ENCODE measurements at regions not wholly inside any gene's neighbourhood (a gene's known extent, or its start where the extent isn't known, plus 50 kb on each side); places are given as distances from the start of the nearest gene placed in this dataset.
A peak's percentile ranks its signal among the peaks of the same experiment; 100 is the strongest.

DNA sequence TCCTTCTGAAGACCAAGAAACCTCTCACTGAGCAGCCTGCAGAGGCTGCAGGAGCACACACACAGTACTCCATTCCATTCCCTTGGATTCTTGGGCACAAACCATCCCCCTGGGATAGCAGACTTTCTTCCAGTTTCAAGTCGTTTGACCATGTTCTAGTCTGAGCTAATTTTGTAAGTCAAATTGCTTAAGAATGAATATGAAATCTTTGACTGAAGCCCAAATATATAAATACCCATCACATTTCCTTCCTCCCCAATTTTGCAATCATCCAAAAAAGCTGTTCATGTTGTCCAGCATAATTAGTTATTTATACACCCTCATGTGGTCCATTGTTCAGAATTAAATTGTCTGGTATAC is 231.2 kb upstream of the TPRG1 start:
- Mint-ChIP-seq H3K27ac (no peak overlapping the region), H3K4me1 (no peaks in the 10 kb centered on the region), H3K9me3 (no peaks in the 10 kb centered on the region), H3K4me3 (no peak overlapping the region), H3K36me3 (no peaks in the 10 kb centered on the region)
- ATAC-seq, result no peak
- no peak for DNase-seq (ENCODE audit: low spot score in 2 of 2)

DNA sequence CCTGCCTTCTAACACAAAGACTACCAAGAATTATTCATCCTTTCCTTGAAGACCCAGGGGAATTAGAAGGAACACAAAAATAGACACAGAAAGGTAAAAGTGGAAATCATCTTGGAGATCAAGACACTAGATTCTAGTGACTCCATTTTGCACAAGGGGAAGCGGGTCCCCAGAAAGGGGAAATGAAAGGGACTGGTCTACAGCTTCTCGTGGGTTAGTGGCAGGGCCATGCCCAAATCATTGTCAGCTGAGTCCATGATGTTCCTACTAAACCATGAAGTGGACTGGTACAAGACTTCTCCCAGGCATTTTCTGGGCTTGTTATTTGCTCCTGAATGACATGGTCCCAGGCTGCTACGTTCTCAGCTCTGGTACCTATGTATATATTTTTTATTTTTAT is 230.7 kb upstream of the TPRG1 start:
- H3K4me1 Mint-ChIP-seq, result no peaks in the 10 kb centered on the region
- no peak for DNase-seq (ENCODE audit: low spot score in 2 of 2)
- no peak overlapping the region for H3K27ac Mint-ChIP-seq
- no peak for ATAC-seq
- H3K4me3 Mint-ChIP-seq, result no peak overlapping the region
- no peaks in the 10 kb centered on the region for H3K9me3 Mint-ChIP-seq
- no peaks in the 10 kb centered on the region for H3K36me3 Mint-ChIP-seq

DNA sequence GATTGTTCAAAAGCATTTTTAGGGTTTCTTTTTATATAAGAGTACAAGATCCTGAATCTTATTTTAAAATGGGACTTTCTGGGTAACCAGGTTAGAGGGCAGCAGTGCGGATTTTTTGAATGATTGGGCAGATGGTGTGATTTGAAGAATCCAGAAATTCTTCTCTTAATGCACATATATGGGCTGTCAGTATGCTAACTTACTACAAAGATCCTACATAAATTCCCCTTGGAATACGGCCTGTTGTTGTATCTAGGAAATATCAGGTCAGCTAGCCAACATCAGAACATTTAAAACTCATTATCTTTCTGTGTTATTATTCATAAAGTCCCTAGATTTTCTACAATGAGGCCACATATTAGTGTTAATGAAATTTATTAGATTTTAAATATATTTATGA is 229.6 kb upstream of the TPRG1 start:
- Mint-ChIP-seq H3K36me3 (no peaks in the 10 kb centered on the region), H3K27ac (no peak overlapping the region), H3K9me3 (no peaks in the 10 kb centered on the region), H3K4me3 (no peak overlapping the region), H3K4me1 (no peaks in the 10 kb centered on the region)
- DNase-seq (ENCODE audit: low spot score in 2 of 2) (no peak), ATAC-seq (no peak)

DNA sequence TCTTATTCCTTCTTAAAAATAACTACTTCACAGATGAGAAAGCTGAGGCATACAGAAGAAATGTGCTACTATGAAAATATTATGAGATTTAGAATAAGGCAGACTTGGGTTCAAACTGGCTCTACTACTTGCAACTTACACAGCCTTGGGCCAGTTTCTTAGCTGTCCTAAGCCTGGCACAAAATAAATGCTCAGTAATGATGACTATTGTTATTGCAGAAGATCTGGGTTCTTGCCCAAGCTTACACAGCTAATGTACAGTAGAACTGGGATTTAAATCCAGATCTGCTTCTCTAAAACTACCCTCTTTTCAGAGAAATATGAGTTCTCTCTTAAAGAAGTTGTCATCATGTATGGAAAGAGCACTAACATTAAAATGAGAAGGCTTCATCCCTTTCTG is 228.2 kb upstream of the TPRG1 start:
- Mint-ChIP-seq H3K4me1 (peaks cover 4% of the 10 kb centered on the region), H3K36me3 (no peaks in the 10 kb centered on the region), H3K27ac (no peak overlapping the region), H3K9me3 (no peaks in the 10 kb centered on the region), H3K4me3 (no peak overlapping the region)
- no peak for ATAC-seq
- DNase-seq (ENCODE audit: low spot score in 2 of 2), result no peak

DNA sequence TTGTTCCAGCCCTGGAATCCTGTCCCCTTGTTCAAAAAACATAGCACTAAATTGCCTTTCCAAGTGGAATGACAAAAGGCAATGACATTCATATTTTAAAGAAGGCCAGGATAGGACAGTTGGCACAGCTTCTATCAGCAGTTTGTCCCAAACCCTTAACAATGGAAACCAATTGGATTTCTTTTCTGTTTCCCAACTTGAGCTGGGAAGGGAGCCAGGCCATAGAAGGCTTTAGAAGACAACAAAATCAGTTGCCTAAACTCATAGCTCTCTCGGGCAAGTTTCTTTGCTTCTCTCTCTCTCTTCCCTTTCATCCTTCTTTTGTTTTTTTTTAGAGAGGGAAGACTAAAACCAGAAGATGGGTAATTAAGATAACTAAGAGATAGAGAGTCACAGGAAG is 227.7 kb upstream of the TPRG1 start:
- H3K9me3 Mint-ChIP-seq, result no peaks in the 10 kb centered on the region
- H3K36me3 Mint-ChIP-seq, result no peaks in the 10 kb centered on the region
- H3K4me3 Mint-ChIP-seq, result no peak overlapping the region
- H3K27ac Mint-ChIP-seq, result no peak overlapping the region
- ATAC-seq (no peak), DNase-seq (ENCODE audit: low spot score in 2 of 2) (no peak)
- H3K4me1 Mint-ChIP-seq, result peaks cover 8% of the 10 kb centered on the region

DNA sequence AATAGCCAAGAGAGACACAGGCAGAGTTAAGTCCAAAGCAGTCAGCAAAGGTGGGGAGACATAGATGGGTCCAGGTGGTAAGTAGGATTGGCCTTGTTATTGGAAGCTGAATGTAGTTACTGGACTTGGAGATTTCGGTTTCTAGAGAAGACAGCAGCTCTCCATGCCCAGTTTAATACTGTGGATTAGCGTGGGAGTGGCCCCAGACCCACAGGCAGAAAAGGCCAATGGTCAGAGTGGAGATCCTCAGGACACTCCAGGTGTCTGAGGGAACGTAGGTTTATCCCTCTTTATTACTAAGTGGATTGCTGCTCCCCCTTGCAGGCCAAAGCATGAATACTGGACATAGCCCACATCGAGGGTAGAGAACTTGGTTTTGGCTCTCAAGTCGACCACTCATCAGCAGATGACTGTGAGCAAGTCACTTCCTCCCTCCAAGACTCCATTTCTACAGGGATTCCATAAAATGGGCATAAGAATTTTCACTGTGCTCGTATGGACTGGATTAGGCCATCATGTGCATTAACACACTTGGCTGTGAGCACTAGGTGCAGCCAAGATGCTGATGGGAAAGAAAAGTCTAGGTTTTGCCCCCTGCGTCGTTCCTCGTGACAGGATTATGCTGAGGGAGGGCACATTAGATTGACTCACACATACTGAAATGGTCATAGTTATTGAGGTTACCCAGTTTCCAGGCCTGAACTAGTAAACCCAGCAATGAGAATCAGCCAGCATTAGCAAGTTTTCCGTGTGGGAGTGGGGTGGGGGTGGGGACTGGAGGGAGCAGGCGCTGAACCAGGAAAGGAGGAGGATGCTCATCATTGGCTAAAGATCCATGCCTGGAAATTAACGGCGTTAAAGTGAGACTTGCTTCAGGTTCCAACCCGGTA is 225.2 kb upstream of the TPRG1 start:
- Mint-ChIP-seq H3K36me3 (no peaks in the 10 kb centered on the region), H3K9me3 (no peaks in the 10 kb centered on the region), H3K27ac (no peak overlapping the region), H3K4me3 (no peak overlapping the region), H3K4me1 (peaks cover 20% of the 10 kb centered on the region)
- ATAC-seq (no peak), DNase-seq (ENCODE audit: low spot score in 2 of 2) (no peak)

DNA sequence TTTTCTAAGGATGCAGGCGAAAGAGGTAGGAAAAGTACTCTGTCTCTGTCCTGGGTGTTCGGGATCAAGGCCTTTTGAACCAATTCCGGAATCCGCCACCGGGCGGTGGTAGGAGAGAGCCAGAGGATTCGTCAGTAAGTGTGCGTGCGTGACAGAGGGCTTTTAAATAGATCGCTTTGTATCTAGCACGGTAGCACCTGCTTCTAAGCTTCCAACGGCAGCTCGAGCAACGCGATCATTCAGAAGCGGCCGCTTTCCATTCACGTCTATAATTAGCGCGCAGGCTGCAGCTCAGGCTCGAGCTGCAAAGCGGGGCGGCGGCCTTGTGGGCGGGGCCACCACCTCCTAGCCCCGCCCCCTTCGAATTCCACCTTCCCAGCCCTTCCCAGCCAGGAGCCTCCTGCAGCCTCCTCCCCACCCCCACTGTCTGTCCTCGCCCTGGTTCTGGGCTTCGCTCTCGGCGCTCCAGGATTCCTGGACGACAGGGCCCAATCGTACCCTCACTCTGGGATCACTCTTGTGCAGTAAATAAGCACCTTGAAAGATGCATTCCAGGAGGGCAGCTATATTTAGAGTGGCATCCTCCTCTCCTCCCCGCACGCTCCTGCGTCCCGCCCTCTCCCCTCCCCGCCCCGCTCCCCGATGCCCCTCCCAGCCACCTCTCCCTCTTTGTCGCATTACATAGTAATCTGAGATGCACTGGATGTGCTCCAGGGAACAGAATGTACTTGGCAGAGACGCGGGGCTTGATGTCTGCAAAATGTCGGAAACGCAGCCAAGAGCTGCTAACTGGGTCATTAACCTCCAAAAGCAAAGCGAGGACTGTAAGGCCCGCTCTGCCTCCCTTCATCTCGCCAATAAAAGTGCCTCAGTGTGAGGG is 224.1 kb upstream of the TPRG1 start:
- ATAC-seq (no peak), DNase-seq (ENCODE audit: low spot score in 2 of 2) (no peak)
- no peaks in the 10 kb centered on the region for H3K9me3 Mint-ChIP-seq
- H3K4me3 Mint-ChIP-seq, result no peak overlapping the region
- H3K36me3 Mint-ChIP-seq, result no peaks in the 10 kb centered on the region
- peaks cover 22% of the 10 kb centered on the region for H3K4me1 Mint-ChIP-seq
- no peak overlapping the region for H3K27ac Mint-ChIP-seq

DNA sequence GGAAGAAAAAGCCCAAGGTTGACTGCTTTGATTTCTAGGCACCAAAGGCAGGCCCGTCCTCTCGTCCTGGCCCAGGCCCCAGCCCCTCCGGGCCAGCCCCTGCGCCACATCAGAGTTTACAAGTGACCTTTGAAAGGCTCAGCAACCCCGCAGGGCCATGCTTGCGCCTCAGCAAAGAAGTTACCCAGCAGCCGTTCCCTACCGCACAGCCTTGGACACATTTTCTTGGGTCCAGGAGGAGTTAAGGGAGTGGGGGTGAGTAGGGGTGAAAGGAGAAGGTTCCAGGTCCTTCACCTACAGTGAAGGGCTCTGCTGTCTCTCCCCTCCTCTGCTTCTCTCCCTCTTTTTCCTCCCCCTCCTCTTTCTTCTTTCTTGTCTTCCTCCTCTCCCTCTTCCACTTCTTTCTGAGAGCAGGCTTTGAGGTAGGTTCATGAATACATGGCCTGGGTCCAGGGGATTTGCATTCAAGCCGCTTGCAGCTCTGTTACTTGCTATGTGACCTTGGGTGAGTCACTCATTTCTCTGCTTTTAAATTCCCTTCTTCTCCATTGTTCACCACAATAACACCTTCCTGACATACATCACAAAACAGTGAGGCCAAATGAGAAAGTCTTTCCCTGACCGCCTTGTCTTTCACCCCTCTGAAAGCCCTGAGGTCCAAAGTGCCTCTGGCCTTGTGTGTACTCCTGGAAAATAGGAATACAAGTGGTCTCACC is 223.3 kb upstream of the TPRG1 start:
- ATAC-seq (peak; percentile 40), DNase-seq (ENCODE audit: low spot score in 2 of 2) (no peak)
- no peak overlapping the region for H3K27ac Mint-ChIP-seq
- no peak overlapping the region for H3K4me3 Mint-ChIP-seq
- H3K4me1 Mint-ChIP-seq, result peaks cover 22% of the 10 kb centered on the region
- no peaks in the 10 kb centered on the region for H3K36me3 Mint-ChIP-seq
- no peaks in the 10 kb centered on the region for H3K9me3 Mint-ChIP-seq

DNA sequence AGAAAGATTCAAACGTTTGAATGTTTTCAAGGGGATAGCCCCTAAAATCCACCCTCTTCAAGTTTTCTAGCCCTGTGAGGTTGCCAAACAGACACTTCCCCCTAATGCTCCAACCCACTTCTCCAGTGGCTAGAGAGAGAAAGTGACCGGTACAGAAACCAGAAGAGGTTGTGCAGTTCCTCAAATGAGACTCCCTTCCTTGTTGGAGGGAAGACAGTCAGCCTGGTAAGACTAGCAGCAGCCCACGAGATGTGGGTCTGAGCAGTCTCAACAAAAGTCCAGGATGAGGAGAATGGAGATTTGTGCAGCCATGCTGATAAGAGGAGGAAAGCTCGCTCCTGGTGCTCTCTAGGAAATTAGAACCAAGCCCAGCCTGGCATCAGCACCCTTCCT is 222.8 kb upstream of the TPRG1 start:
- Mint-ChIP-seq H3K4me1 (peaks cover 22% of the 10 kb centered on the region), H3K36me3 (no peaks in the 10 kb centered on the region), H3K27ac (no peak overlapping the region)

DNA sequence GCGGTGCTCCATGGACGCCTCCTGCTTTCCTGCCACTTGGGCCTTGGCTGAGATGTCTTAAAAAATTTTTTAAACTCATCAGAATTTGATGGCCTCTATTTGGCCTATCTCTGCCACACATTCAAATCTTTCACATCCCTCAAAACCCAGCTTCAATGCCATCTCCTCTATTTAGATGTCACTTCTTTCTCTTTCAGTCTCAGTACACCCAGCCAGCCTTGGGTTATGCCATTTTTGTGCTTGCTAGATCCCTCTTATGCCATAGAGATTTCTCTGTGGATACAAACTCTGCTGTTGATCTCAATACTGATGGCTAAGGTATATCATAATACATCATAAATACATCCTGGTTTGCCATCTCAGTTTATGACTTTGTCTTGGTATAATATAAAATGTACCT is 222.3 kb upstream of the TPRG1 start:
- H3K9me3 Mint-ChIP-seq, result no peaks in the 10 kb centered on the region
- no peaks in the 10 kb centered on the region for H3K36me3 Mint-ChIP-seq
- peaks cover 22% of the 10 kb centered on the region for H3K4me1 Mint-ChIP-seq
- H3K4me3 Mint-ChIP-seq, result no peak overlapping the region
- H3K27ac Mint-ChIP-seq, result no peak overlapping the region
- DNase-seq (ENCODE audit: low spot score in 2 of 2) (no peak), ATAC-seq (no peak)

More for the DNA sequence above, 222.8 kb upstream of the TPRG1 start:
- DNase-seq (ENCODE audit: low spot score in 2 of 2), result no peak
- no peak for ATAC-seq
- Mint-ChIP-seq H3K4me3 (no peak overlapping the region), H3K9me3 (no peaks in the 10 kb centered on the region)

DNA sequence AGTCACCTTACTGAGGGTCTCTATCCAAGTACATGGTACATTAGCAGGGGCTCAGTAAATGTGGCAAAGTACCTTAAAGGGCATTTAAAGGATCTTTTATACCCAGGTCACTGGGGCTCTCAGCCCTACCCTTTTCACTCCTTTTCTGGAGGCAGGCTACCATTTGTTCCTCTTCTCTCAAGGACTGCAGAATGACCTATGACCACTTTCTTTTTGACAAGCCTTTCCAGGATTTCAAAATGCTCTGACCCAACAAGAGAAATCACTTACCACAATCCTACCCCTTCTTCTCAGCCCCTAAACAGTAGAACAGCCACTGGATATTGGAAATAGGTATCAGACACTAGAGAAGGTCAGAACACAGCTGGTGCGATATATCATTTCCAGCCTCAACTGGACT is 221.8 kb upstream of the TPRG1 start:
- no peak for ATAC-seq
- no peak for DNase-seq (ENCODE audit: low spot score in 2 of 2)
- Mint-ChIP-seq H3K27ac (no peak overlapping the region), H3K4me1 (peaks cover 22% of the 10 kb centered on the region), H3K36me3 (no peaks in the 10 kb centered on the region), H3K9me3 (no peaks in the 10 kb centered on the region), H3K4me3 (no peak overlapping the region)

DNA sequence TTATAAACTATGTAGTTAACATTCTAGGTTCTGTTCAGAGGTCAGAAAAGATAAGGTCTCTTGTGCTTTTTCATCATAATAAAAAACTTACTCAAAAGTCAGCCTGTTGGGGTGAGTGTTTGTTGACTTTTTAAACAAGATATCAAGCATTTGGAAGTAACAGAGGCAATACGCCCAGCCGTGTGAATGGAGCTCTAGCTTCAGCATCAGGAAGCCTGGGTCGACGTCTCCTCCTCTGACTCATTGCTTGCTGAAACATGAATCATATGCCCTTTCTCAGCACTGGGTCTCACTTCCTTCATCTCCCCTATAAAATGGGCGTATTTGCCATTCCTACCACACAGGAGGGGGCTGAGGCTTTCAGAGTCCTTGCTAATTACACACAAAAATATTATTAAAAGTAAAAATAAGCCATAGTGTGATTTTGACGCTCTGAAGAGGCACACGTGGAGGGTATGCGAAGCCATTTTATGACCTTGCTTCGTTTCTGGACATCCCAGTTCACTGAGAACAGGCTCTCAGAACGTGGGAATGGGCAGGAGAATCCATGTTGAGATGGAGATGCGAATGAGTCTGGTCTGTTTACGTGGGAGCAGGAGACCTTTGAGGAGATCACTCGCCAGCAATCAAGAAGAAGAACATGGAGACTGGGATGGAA is 220.8 kb upstream of the TPRG1 start:
- Mint-ChIP-seq H3K36me3 (no peaks in the 10 kb centered on the region), H3K27ac (peak overlapping the region; percentile 70), H3K9me3 (no peaks in the 10 kb centered on the region), H3K4me3 (peak overlapping the region; percentile 2), H3K4me1 (peaks cover 22% of the 10 kb centered on the region)
- DNase-seq (ENCODE audit: low spot score in 2 of 2) (no peak), ATAC-seq (peak; percentile 93)

DNA sequence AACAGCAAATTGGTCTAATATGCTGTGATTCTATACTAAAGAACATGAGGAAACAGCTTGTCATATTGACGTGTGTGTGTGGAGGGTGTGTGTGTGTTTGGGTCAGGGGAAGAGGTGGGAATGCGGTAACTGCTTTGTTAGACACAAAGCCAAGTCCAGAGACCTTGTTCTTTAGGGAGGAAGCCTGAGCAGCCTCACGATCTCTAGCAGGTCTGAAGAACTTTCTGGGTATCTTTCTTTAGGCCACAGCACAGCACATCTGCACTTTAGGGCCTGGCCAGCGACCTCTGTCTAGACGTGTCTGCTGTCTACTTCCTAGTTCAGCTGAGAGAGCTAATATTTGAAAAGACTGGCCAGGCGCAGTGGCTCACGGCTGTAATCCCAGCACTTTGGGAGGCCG is 220.0 kb upstream of the TPRG1 start:
- Mint-ChIP-seq H3K4me1 (peaks cover 22% of the 10 kb centered on the region), H3K4me3 (no peak overlapping the region), H3K9me3 (no peaks in the 10 kb centered on the region), H3K36me3 (no peaks in the 10 kb centered on the region), H3K27ac (no peak overlapping the region)
- DNase-seq (ENCODE audit: low spot score in 2 of 2) (no peak), ATAC-seq (no peak)

DNA sequence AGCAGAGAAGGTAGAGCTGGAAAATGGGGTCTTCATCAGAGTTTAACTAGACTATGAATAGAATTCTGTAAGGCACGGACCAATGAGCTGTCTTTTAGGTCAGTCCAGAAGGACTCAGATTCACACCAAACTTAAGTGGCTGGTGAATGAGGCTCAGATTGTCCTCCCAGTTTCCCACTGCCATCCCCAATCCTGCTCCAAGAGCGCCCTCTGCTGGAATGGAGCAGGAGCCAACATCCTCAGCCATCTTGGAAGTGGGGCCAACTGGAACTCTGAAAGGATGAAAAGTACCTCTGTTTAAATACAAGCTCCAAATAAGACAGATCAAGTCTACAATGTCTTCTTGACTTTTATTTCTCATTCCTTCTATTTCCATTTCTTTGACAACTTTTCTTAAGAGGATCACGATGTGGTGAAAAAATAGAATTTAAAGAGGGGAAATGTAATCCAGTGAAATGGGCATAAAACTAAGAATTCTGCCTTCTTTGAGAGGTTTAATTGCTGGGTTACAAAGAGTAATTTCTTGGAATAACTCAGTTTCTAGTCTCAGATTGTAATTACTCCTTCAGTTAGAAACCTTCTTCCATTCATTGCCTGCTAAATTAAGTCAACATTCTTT is 217.1 kb upstream of the TPRG1 start:
- Mint-ChIP-seq H3K36me3 (no peaks in the 10 kb centered on the region), H3K27ac (no peak overlapping the region), H3K4me1 (peaks cover 15% of the 10 kb centered on the region), H3K4me3 (no peak overlapping the region), H3K9me3 (no peaks in the 10 kb centered on the region)
- DNase-seq (ENCODE audit: low spot score in 2 of 2) (peak; percentile 74 to 86), ATAC-seq (peak; percentile 80)

DNA sequence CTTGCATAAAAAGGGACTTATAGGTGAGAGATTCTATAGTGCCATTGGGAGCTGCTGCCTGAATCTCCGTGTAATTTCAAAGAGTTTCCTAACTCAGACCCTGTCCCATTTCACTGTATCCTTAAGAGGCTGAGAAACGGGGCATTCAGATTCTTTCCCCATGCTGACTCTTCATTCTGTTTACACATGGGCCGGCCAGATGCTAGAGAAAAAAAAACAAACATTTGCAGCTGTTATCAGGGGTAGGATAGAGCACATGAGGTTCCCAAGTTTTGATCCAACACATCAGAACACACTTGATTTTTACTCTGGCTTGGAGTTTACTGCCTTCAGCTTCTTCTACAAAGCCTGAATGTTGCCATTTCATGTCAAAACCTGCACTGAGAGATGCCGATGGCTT is 215.9 kb upstream of the TPRG1 start:
- no peak for DNase-seq (ENCODE audit: low spot score in 2 of 2)
- no peaks in the 10 kb centered on the region for H3K9me3 Mint-ChIP-seq

More for the DNA sequence above, 215.9 kb upstream of the TPRG1 start:
- Mint-ChIP-seq H3K27ac (no peak overlapping the region), H3K4me1 (peaks cover 9% of the 10 kb centered on the region), H3K36me3 (no peaks in the 10 kb centered on the region), H3K4me3 (no peak overlapping the region)
- ATAC-seq, result no peak

Data from stimulated activated effector memory CD8-positive, alpha-beta T cell treated with anti-CD3 and anti-CD28 coated beads, Interleukin-12 subunit alpha, Interleukin-12 subunit beta, amount 100 ng/mL, for 72 hours (primary cell).